ENCODE measurements at regions not wholly inside any gene's neighbourhood (a gene's known extent, or its start where the extent isn't known, plus 50 kb on each side); places are given as distances from the start of the nearest gene placed in this dataset.

DNA sequence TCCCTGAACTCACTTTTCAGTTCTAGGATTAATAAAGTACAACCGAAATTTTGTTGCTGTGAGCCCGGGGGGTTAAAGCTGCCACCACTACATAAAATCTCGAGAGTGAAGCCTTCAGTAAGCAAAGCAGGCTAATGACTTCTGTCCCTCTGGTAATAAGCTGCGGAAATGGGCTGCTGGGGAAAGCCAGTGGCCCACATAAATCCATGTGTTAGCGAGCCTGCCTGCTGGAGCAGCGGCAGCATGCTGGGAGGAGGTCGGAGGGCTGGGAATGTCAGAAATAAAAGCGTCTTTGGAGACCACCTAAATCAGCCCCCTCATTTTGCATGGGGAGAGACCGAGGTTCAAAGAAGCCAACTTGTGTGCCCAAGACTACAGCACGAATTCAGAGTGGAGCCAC, 371.7 kb downstream of the TNS1 start:
- TF ChIP-seq, protein P1, sequence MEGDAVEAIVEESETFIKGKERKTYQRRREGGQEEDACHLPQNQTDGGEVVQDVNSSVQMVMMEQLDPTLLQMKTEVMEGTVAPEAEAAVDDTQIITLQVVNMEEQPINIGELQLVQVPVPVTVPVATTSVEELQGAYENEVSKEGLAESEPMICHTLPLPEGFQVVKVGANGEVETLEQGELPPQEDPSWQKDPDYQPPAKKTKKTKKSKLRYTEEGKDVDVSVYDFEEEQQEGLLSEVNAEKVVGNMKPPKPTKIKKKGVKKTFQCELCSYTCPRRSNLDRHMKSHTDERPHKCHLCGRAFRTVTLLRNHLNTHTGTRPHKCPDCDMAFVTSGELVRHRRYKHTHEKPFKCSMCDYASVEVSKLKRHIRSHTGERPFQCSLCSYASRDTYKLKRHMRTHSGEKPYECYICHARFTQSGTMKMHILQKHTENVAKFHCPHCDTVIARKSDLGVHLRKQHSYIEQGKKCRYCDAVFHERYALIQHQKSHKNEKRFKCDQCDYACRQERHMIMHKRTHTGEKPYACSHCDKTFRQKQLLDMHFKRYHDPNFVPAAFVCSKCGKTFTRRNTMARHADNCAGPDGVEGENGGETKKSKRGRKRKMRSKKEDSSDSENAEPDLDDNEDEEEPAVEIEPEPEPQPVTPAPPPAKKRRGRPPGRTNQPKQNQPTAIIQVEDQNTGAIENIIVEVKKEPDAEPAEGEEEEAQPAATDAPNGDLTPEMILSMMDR (IDR thresholded peaks at IDR 0.05; ENCODE audit: low read depth, low read length, poor library complexity, severe bottlenecking), result no peak
- no peak for TF ChIP-seq EZH2phosphoT487 (IDR thresholded peaks at IDR 0.05; ENCODE audit: borderline replicate concordance, low read length)

All from DOHH2 (cell line).